Midbrain (tissue), 1 donor: ENCODE measurements at regions not wholly inside any gene's neighbourhood (a gene's known extent, or its start where the extent isn't known, plus 50 kb on each side); places are given as distances from the start of the nearest gene placed in this dataset.

Experiments used
- DNase-seq: peaks from one replicate; lab custom pipeline; 2025; lab: John Stamatoyannopoulos, UW

- DNase-seq: no peak
Measured at GRCh38 chr18:30072609-30073385, 969.7 kb downstream of the DSC3 start.

- no peak for DNase-seq
Measured at GRCh38 chr18:30066288-30066687, 976.3 kb downstream of the DSC3 start.

- DNase-seq: no peak
Measured at GRCh38 chr18:30057398-30057797, 985.1 kb downstream of the DSC3 start.

- no peak for DNase-seq
Measured at GRCh38 chr18:30056528-30056927, 986.0 kb downstream of the DSC3 start.

- no peak for DNase-seq
Measured at GRCh38 chr18:30044496-30044895, 998.0 kb downstream of the DSC3 start.

GRCh38 chr18:30039201-30039600 is 1003.3 kb downstream of the DSC3 start:
- no peak for DNase-seq

GRCh38 chr18:30034818-30035217 is 1007.7 kb downstream of the DSC3 start:
- DNase-seq: no peak

GRCh38 chr18:30016179-30016578 is 1026.4 kb downstream of the DSC3 start:
- DNase-seq: no peak

GRCh38 chr18:30004965-30005364 is 1037.6 kb downstream of the DSC3 start:
- no peak for DNase-seq

- DNase-seq: no peak
Measured at GRCh38 chr18:29982218-29982617, 1060.3 kb downstream of the DSC3 start.

GRCh38 chr18:29979881-29980280 is 1062.7 kb downstream of the DSC3 start:
- no peak for DNase-seq

GRCh38 chr18:29969876-29970275 is 1072.7 kb downstream of the DSC3 start:
- no peak for DNase-seq

- no peak for DNase-seq
Measured at GRCh38 chr18:29962579-29962978, 1080.0 kb downstream of the DSC3 start.

GRCh38 chr18:29960539-29960938 is 1082.0 kb downstream of the DSC3 start:
- no peak for DNase-seq

GRCh38 chr18:29930231-29930630 is 1112.3 kb downstream of the DSC3 start:
- no peak for DNase-seq

GRCh38 chr18:29928081-29928480 is 1114.5 kb downstream of the DSC3 start:
- no peak for DNase-seq

- no peak for DNase-seq
Measured at GRCh38 chr18:29925566-29925965, 1117.0 kb downstream of the DSC3 start.

- no peak for DNase-seq
Measured at GRCh38 chr18:29912351-29912750, 1130.2 kb downstream of the DSC3 start.

GRCh38 chr18:29892960-29893558 is 1149.5 kb downstream of the DSC3 start:
- no peak for DNase-seq

GRCh38 chr18:29883114-29883513 is 1159.4 kb downstream of the DSC3 start:
- DNase-seq: no peak

- DNase-seq: no peak
Measured at GRCh38 chr18:29882620-29883019, 1159.9 kb downstream of the DSC3 start.

- no peak for DNase-seq
Measured at GRCh38 chr18:29879763-29880162, 1162.8 kb downstream of the DSC3 start.

GRCh38 chr18:29874519-29875098 is 1167.9 kb downstream of the DSC3 start:
- DNase-seq: peak; percentile 31
